ENCODE measurements at regions not wholly inside any gene's neighbourhood (a gene's known extent, or its start where the extent isn't known, plus 50 kb on each side); places are given as distances from the start of the nearest gene placed in this dataset.

DNA sequence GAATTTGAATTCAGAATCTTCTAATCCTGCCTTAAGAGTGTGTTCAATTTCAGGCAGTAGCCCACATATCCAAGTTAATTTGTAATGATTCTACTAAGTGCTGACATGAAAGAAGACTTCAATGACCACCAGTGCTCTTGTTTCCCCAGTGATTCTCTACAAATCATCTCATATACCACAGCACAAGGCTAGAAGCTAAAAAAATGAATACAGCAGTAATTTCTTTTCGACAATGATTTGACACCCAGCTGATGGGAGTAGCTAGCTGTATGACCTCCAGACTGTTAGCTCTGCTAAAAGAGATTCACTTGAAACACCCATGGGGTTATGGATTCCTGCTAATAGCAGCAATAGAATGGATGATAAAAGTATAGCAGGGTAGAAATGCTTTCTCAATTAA is 217.0 kb upstream of the TMEFF2 start:
- TF ChIP-seq, protein P1, sequence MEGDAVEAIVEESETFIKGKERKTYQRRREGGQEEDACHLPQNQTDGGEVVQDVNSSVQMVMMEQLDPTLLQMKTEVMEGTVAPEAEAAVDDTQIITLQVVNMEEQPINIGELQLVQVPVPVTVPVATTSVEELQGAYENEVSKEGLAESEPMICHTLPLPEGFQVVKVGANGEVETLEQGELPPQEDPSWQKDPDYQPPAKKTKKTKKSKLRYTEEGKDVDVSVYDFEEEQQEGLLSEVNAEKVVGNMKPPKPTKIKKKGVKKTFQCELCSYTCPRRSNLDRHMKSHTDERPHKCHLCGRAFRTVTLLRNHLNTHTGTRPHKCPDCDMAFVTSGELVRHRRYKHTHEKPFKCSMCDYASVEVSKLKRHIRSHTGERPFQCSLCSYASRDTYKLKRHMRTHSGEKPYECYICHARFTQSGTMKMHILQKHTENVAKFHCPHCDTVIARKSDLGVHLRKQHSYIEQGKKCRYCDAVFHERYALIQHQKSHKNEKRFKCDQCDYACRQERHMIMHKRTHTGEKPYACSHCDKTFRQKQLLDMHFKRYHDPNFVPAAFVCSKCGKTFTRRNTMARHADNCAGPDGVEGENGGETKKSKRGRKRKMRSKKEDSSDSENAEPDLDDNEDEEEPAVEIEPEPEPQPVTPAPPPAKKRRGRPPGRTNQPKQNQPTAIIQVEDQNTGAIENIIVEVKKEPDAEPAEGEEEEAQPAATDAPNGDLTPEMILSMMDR (IDR thresholded peaks at IDR 0.05) = no peak
- TF ChIP-seq EP300 (IDR thresholded peaks at IDR 0.05) = no peak
- no peak for TF ChIP-seq POLR2A (IDR thresholded peaks at IDR 0.05)
- no peak for TF ChIP-seq POLR2AphosphoS5 (IDR thresholded peaks at IDR 0.05)
- no peak for DNase-seq (ENCODE audit: low spot score in 2 of 2)
- WGBS = 84% methylated on average over 1 of the region's 1 CpG

DNA sequence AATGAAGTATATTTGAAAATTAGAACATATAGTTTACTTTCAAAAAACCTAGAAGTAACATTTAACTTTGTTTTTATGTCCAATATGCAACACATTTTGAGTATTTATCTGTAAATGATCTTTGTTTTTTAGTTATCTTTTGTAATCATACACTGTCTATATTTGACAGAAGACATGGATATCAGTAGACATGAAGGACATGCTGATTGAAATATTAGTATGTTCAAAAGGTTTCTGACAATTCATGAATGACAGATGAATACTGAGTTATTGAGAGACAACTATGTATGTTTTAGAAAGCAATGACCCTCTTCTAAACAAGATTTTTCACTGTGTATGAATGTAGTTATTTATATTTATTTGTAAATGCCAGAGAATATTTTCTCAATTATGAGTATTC is 215.6 kb upstream of the TMEFF2 start:
- Histone ChIP-seq H3K27ac (no peak overlapping the region), H3K4me3 (no peak overlapping the region), H3K27me3 (no peaks in the 10 kb centered on the region), H3K4me1 (no peaks in the 10 kb centered on the region), H3K36me3 (no peaks in the 10 kb centered on the region), H3K9me3 (no peaks in the 10 kb centered on the region)
- TF ChIP-seq POLR2AphosphoS5 (IDR thresholded peaks at IDR 0.05) (no peak), EP300 (IDR thresholded peaks at IDR 0.05) (no peak), POLR2A (IDR thresholded peaks at IDR 0.05) (no peak)
- TF ChIP-seq, protein P1 (IDR thresholded peaks at IDR 0.05) = no peak
- no peak for DNase-seq (ENCODE audit: low spot score in 2 of 2)

More for the DNA sequence above, 217.0 kb upstream of the TMEFF2 start:
- Histone ChIP-seq H3K27ac (no peak overlapping the region), H3K27me3 (no peaks in the 10 kb centered on the region), H3K4me3 (no peak overlapping the region), H3K4me1 (no peaks in the 10 kb centered on the region), H3K9me3 (no peaks in the 10 kb centered on the region), H3K36me3 (no peaks in the 10 kb centered on the region)

DNA sequence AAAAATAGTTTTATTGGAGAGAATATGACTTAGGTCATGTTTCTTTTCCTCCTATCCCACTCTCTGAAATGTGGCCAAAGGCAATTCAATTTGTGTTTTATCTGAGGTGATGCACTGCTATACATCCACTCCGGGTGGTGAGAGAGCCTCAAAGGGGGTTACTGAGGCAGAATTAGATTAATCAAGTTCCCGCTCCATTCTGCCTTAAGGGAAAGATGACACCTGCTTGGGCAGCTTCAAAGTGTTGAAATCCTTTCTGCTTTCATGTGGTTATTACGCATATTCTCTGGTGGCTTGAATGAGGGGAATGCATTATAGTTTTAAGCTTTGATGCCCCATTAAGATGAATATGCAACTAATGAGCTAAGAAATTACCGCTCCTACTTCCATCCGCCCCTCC is 213.0 kb upstream of the TMEFF2 start:
- H3K27ac ChIP-seq = no peak overlapping the region
- no peak overlapping the region for H3K4me3 ChIP-seq
- no peaks in the 10 kb centered on the region for H3K4me1 ChIP-seq
- no peaks in the 10 kb centered on the region for H3K27me3 ChIP-seq
- WGBS = 60% methylated on average over 5 of the region's 5 CpGs
- TF ChIP-seq POLR2A (IDR thresholded peaks at IDR 0.05) (no peak), EP300 (IDR thresholded peaks at IDR 0.05) (no peak), POLR2AphosphoS5 (IDR thresholded peaks at IDR 0.05) (no peak)
- TF ChIP-seq, protein P1 (IDR thresholded peaks at IDR 0.05) = no peak
- no peak for DNase-seq (ENCODE audit: low spot score in 2 of 2)
- H3K9me3 ChIP-seq = no peaks in the 10 kb centered on the region
- no peaks in the 10 kb centered on the region for H3K36me3 ChIP-seq

DNA sequence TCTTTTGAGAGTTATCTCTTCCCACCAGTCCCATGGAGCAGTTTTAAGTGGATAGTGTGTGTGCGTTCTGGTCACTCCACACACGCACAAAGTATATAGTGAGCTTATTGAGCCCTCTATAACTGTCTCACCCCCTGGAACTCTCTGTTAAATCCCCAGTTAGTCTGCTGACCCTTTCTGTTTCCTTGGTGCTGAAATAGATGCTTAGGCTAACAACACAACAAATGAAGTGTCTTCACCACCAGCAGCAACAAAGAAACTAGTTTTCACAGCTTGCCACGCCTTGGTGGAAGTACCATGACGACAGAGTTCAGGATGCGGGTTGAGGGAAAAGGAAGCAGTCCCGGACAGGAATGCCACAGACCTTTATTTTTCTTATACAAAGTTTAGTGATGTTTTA is 203.5 kb upstream of the TMEFF2 start:
- DNase-seq (ENCODE audit: low spot score in 2 of 2) = no peak
- H3K4me1 ChIP-seq = no peaks in the 10 kb centered on the region
- no peaks in the 10 kb centered on the region for H3K9me3 ChIP-seq
- H3K27ac ChIP-seq = no peak overlapping the region
- H3K4me3 ChIP-seq = no peak overlapping the region
- H3K27me3 ChIP-seq = no peaks in the 10 kb centered on the region
- 76% methylated on average over 6 of the region's 6 CpGs for WGBS
- TF ChIP-seq, protein P1 (IDR thresholded peaks at IDR 0.05) = no peak
- no peak for TF ChIP-seq EP300 (IDR thresholded peaks at IDR 0.05)
- no peak for TF ChIP-seq POLR2AphosphoS5 (IDR thresholded peaks at IDR 0.05)
- no peak for TF ChIP-seq POLR2A (IDR thresholded peaks at IDR 0.05)
- no peaks in the 10 kb centered on the region for H3K36me3 ChIP-seq

DNA sequence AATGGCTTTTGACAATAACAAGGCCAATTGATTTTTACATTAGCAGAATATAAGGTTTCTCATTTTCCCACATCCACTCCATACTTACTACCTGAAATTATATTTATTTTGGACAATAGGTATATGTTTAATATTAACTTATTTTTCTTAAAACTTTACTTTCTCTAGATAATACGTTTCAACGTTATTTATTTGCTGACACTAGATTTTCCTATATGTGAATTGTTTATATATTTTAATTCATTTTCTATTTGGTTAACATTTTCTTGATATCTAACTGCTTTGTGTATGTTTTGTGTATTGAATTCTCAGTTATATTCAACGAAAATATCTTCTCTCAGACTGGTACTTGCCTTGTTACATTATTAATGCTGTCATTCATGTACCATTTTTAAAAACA is 199.9 kb upstream of the TMEFF2 start:
- WGBS = 86% methylated on average over 3 of the region's 3 CpGs
- TF ChIP-seq, protein P1 (IDR thresholded peaks at IDR 0.05) = no peak
- no peak for TF ChIP-seq POLR2A (IDR thresholded peaks at IDR 0.05)
- no peak for TF ChIP-seq POLR2AphosphoS5 (IDR thresholded peaks at IDR 0.05)
- TF ChIP-seq EP300 (IDR thresholded peaks at IDR 0.05) = no peak
- Histone ChIP-seq H3K27me3 (no peaks in the 10 kb centered on the region), H3K9me3 (no peaks in the 10 kb centered on the region), H3K4me3 (no peak overlapping the region), H3K36me3 (no peaks in the 10 kb centered on the region), H3K4me1 (no peaks in the 10 kb centered on the region), H3K27ac (no peak overlapping the region)
- DNase-seq (ENCODE audit: low spot score in 2 of 2) = no peak

Data from suprapubic skin (tissue), 4 donors.